ENCODE measurements at regions not wholly inside any gene's neighbourhood (a gene's known extent, or its start where the extent isn't known, plus 50 kb on each side); places are given as distances from the start of the nearest gene placed in this dataset.
"Not testable (repeated sequence)": the region's sequence is repeated elsewhere in the genome, so short reads cannot be mapped to it uniquely, and the experiment has no call there.

DNA sequence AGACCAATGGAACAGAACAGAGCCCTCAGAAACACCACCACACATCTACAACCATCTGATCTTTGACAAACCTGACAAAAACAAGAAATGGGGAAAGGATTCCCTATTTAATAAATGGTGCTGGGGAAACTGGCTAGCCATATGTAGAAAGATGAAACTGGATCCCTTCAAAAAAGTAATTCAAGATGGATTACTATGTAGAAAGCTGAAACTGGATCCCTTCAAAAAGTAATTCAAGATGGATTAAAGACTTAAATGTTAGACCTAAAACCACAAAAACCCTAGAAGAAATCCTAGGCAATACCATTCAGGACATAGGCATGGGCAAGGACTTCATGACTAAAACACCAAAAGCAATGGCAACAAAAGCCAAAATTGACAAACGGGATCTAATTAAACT lies 221.6 kb upstream of the EDNRA start:
- not testable (repeated sequence) for DNase-seq

- no peak for DNase-seq
Measured at GRCh38 chr4:147284256-147284835, 196.6 kb upstream of the EDNRA start.

GRCh38 chr4:147284935-147285334 lies 196.0 kb upstream of the EDNRA start:
- DNase-seq, result no peak

DNA sequence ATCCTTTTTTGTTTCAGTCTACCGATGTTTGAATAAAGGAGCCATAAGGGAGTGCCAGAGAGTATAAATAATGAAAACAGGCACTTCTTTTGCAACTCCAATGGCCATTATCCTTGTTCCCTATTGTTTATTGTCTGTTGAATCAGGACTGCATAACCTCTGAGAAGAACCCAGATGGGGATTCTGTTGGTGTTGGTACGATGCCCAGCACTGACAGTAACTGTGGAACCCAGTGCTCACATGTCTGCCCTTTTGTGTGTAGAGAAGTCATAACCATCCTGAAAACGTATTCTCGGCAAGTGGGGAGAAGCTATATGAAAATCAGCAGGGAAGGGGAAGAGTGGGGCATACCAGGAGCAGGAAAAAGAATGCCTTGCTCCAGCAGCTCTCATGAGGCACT lies 195.1 kb upstream of the EDNRA start:
- no peak for DNase-seq

DNA sequence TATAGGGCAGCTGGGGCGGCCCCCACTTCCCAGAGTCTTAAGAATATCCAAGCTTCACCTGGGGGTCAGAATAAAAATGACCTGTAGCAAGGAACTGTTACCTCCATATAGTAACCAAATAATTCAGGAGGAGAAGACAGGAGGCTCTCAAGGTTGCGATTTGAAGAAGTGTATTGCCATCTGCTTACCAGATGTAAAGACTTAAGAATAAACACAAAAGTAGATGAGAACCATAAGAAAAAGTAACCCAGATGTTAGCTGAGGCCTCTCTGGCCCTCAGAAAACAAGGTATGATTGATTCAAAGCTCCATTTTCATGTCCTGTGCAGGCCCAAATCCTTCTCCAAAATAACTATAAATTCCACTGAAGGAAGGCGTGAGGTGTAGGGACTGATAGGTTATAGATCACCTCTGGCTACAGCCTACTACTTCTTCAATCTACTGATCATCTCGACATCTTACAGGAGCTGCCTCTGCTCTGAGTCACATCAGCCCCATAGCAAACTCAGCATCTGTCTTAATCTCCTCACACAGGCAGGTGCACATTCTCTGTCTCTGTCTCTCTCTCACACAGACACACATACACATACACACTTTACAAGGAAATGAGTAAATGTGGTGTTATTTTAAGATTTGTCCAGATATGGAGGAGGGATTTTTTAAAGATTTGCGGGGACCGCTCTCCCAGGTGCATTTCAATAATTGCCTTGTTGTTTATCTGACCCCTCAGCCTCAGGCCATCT lies 193.9 kb upstream of the EDNRA start:
- DNase-seq, result no peak

- no peak for DNase-seq
Measured at GRCh38 chr4:147287588-147287890, 193.4 kb upstream of the EDNRA start.

DNA sequence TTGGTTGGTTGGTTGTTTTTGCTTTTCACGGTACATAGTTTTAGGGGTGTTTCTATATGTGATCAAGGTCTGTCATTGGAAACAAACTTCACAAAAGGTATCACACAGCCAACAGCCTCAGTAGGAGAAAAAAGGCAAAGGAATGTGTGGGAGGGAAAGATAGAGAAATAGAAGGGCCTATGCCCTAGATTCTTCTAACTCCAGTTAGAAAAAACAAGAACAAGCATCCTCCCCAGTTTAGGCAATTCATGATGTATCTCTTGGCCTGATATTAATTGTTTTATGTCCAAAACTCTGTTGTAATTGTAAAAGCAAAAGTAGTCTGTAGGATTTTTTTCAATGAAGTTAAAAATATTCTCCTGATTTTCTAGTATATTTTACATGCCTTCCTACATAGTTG lies 192.4 kb upstream of the EDNRA start:
- no peak for DNase-seq

DNA sequence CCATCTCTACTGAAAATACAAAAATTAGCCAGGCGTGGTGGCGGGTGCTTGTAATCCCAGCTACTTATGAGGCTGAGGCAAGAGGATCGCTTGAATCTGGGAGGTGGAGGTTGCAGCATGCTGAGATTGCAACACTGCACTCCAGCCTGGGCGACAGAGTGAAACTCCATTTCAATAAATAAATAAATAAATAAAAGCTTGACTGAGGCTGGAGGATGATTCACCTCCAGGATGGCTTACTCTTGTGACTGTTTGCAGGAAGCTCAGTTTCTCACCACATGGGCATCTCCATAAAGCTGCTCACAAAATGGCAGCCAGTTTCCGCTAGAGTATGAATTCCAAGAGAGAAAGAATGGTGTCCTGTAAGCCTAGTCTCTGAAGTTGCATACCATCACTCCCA lies 191.7 kb upstream of the EDNRA start:
- no peak for DNase-seq

- not testable (repeated sequence) for DNase-seq
Measured at GRCh38 chr4:147292604-147293313, 188.1 kb upstream of the EDNRA start.

DNA sequence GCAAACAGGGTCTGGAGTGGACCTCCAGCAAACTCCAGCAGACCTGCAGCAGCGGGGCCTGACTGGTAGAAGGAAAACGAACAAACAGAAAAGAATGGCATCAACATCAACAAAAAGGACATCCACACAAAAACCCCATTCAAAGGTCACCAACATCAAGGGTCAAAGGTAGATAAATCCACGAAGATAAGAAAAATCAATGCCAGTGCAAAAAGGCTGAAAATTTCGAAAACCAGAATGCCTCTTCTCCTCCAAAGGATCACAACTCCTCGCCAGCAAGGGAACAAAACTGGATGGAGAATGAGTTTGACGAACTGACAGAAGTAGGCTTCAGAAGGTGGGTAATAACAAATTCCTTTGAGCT lies 187.6 kb upstream of the EDNRA start:
- DNase-seq, result not testable (repeated sequence)

- DNase-seq, result no peak
Measured at GRCh38 chr4:147299205-147299604, 181.7 kb upstream of the EDNRA start.

DNA sequence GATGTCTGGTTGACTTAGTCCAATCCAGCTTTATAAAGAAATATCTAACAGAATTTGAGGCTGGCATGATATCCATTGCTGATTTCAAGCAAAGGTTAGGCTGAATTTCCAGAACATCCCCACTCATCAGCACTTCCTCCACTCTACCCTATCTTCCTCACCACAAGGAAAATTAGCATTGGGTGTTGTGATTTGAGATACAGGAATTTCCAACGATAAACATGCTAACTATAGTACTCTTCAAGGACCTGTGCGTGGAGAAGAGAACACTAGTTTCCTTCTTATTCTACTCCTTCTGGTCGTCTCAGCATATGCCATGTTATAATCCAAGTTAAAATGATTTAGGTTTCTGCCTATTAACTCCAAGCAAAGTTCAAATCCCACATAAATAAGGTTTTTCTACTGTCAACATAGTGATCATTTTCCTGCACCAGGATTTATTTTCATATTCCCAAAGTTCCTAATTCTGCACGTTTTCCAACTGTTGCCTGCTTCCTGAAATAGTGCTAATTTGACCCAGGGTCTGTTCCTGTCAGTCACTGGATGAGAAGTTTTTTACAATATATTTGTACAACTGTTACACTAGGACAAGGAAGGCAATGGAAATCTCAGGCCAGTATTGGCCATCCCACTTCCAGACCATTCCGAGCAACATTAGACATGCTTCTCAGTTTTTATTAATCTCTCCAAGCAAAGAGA lies 177.6 kb upstream of the EDNRA start:
- DNase-seq, result no peak

- DNase-seq, result no peak
Measured at GRCh38 chr4:147303873-147304229, 177.0 kb upstream of the EDNRA start.

DNA sequence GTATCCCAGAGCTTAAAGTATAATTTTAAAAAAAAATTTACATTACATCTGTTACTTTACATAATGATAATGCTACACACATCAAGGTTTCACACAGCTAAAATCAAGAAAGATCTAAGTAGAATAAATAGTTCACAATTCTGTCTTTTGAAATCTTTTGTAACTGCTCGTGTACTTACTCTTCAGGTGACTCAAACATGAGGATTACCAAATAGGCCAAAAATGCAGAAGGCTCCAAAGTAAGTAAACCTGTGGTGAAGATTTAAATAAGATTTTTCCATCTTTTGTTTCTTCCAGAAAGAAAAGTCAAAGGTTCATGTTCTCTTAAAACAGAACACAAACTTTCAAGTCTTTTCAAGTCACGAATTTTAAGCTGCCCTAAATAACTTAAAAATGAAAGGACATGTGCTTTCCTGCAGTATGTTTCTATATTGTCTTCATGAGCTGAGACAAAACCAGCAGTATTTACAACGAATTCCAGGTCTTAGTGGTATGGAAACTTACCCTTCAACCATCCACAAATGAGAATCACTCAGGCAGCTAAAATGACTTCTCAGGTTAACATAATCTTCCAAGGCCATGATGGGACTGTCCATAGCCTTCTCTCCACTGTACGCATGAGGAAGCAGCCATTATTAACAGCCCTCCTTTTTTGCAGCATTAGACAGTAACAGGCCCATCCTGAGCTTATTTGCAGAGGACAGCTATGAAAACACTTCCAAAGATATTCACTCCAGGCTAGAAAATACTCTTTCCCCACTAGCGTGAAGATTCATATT lies 172.8 kb upstream of the EDNRA start:
- no peak for DNase-seq

DNA sequence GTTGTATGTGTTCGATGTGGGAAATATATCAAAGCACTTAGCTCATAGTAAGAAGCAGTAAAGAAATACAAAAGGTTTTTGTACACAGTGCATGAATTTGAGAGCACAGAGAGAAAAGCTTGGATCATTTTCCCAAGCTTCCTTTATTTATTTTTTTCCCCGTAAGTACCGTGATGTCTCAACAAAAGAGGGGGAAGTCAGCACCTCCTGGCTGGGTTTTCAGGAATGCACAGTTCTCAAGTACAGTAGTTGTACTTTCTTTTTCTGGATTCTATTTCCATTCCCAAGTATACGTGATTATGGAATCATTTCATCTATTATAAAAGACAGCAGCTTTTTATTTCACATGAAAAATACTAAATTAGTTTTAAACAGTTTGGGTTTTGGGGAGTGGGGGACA lies 171.5 kb upstream of the EDNRA start:
- no peak for DNase-seq

- DNase-seq, result no peak
Measured at GRCh38 chr4:147310312-147310711, 170.6 kb upstream of the EDNRA start.

DNA sequence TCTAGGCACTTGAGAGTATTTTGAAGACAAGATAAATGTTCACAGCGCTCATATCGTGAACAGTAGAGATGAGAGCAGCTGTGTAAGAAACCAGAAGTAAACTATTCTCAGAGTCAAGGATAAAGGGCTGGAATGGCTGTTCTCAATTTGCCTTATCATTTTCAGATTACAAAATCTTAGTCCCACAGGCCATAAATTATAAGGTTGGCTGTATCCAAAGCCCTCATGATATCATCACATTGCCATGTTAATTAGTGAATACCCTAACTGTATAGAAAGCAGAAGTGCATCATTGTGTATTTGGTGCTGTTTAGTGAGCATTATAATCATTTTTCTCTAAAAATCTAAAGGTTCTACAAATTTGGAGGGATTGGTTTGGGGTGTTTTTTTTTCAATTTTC lies 168.9 kb upstream of the EDNRA start:
- DNase-seq, result no peak

- DNase-seq, result no peak
Measured at GRCh38 chr4:147312376-147313046, 168.4 kb upstream of the EDNRA start.

DNA sequence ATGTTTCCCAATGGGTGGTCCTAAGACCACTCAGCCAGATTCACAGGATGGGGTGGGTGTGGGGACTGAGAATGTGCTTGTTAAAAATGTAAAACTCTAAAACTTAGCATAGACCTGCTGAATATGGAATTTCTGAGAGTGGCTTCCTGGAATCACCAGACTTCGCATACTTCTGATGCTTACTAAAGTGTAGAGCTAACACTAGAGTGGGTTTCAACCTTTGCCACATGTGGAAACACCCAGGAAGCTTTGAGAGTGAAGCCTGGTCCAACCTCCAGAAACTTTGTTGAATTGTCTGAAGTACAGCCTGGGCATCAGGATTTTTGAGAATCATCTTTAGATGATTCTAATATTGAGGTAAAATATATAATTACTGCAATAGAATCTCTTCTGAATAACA lies 167.8 kb upstream of the EDNRA start:
- no peak for DNase-seq

GRCh38 chr4:147318586-147318985 lies 162.3 kb upstream of the EDNRA start:
- no peak for DNase-seq

DNA sequence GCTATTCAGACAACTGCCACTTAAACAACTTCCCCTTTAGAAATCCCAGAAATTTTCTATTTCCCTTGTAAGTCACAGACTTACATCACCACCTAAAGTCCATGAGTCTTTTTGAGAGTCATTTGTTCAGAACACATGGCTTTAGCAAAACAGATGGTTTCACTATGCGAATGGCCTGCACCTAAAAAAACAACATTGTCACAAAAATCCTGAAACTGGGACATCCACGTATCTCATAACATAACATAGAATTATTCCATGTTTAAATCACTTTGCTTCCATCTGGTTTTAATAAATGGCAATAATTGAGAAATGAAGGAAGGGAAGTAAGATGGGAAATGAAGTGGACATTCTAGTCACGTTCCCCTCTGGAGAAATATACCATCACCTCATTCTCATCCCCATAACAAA lies 155.3 kb upstream of the EDNRA start:
- no peak for DNase-seq

- DNase-seq, result no peak
Measured at GRCh38 chr4:147326591-147326990, 154.3 kb upstream of the EDNRA start.

- no peak for DNase-seq
Measured at GRCh38 chr4:147327322-147327721, 153.6 kb upstream of the EDNRA start.

All from effector CD8-positive, alpha-beta T cell (primary cell).